ENCODE measurements at regions not wholly inside any gene's neighbourhood (a gene's known extent, or its start where the extent isn't known, plus 50 kb on each side); places are given as distances from the start of the nearest gene placed in this dataset.

DNA sequence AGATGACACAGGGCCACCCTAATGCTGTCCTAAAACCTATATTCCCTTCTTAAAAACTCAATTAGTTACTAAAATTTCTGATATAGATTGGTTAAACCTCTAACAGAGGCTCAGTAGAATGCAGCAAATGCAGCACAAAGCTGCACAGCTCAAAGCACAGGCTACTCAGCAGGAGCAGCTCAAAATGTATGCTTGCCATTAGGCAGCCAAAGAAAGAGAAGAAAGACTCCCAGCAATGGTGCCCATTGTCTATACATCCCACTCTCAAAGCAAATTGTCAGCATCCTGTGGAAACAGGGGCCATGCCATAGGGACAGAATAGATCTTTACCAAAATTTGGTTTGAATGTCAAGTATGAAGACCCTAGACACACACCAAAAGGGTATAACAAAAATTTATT, 73.5 kb downstream of the TFPI2 start:
- H2AFZ ChIP-seq (ENCODE audit: low read length) = no peak overlapping the region
- TF ChIP-seq EZH2 (IDR thresholded peaks at IDR 0.05; ENCODE audit: borderline replicate concordance, low read length) (no peak), CTCF (IDR thresholded peaks at IDR 0.05; ENCODE audit: low read length) (no peak)
- no peak overlapping the region for H3K9ac ChIP-seq (ENCODE audit: low read length)

GRCh38 chr7:93813514-93813913, 77.0 kb downstream of the TFPI2 start:
- Histone ChIP-seq H3K27ac (ENCODE audit: low read depth, low read length, poor library complexity, severe bottlenecking) (no peak overlapping the region), H3F3A (ENCODE audit: insufficient read depth, low read length) (no peaks in the 10 kb centered on the region), H3K9ac (ENCODE audit: low read length) (no peak overlapping the region), H3K4me2 (ENCODE audit: low read length) (no peak overlapping the region), H4K20me1 (ENCODE audit: insufficient read depth, low read length) (no peaks in the 10 kb centered on the region), H3K36me3 (ENCODE audit: insufficient read depth, low read length) (no peaks in the 10 kb centered on the region), H3K79me2 (ENCODE audit: insufficient read depth, low read length) (no peaks in the 10 kb centered on the region), H2AFZ (ENCODE audit: low read length) (no peak overlapping the region), H3K4me3 (ENCODE audit: low read depth, low read length, poor library complexity, severe bottlenecking) (no peak overlapping the region), H3K4me1 (ENCODE audit: insufficient read depth, low read length, severe bottlenecking) (no peaks in the 10 kb centered on the region), H3K9me3 (ENCODE audit: low read length) (no peaks in the 10 kb centered on the region), H3K27me3 (ENCODE audit: insufficient read depth, low read length) (no peaks in the 10 kb centered on the region), H3K9me2 (ENCODE audit: low read depth, low read length) (no peaks in the 10 kb centered on the region)
- TF ChIP-seq EZH2 (IDR thresholded peaks at IDR 0.05; ENCODE audit: borderline replicate concordance, low read length) = no peak
- no peak for TF ChIP-seq CTCF (IDR thresholded peaks at IDR 0.05; ENCODE audit: low read length)

More for the DNA sequence above, 73.5 kb downstream of the TFPI2 start:
- H3K4me3 ChIP-seq (ENCODE audit: low read depth, low read length, poor library complexity, severe bottlenecking) = no peak overlapping the region
- no peaks in the 10 kb centered on the region for H3K27me3 ChIP-seq (ENCODE audit: insufficient read depth, low read length)
- no peaks in the 10 kb centered on the region for H3K36me3 ChIP-seq (ENCODE audit: insufficient read depth, low read length)
- no peaks in the 10 kb centered on the region for H3K4me1 ChIP-seq (ENCODE audit: insufficient read depth, low read length, severe bottlenecking)
- no peak overlapping the region for H3K27ac ChIP-seq (ENCODE audit: low read depth, low read length, poor library complexity, severe bottlenecking)
- H3K4me2 ChIP-seq (ENCODE audit: low read length) = no peak overlapping the region
- no peaks in the 10 kb centered on the region for H4K20me1 ChIP-seq (ENCODE audit: insufficient read depth, low read length)
- H3F3A ChIP-seq (ENCODE audit: insufficient read depth, low read length) = no peaks in the 10 kb centered on the region
- no peaks in the 10 kb centered on the region for H3K9me3 ChIP-seq (ENCODE audit: low read length)
- no peaks in the 10 kb centered on the region for H3K9me2 ChIP-seq (ENCODE audit: low read depth, low read length)
- H3K79me2 ChIP-seq (ENCODE audit: insufficient read depth, low read length) = no peaks in the 10 kb centered on the region

DNA sequence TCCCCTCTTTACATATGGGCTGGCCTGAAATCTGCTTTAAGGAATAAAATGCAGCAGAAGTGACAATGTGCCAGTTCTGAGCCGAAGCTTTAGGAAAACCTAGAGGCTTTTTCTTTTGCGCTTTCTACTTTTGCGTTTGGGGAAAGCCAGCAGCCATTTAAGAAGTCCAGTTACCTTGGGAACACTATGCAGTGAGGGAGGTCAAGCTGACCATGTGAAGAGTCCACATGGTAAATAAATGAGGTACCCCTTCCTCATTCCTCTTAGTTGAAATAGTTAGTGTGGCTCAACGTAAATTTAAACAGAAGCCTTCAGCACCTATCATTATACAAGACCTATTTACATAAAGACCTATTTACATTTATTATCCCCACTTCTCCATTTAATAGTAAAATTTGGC, 78.5 kb downstream of the TFPI2 start:
- H3K4me1 ChIP-seq (ENCODE audit: insufficient read depth, low read length, severe bottlenecking) = no peaks in the 10 kb centered on the region
- no peak overlapping the region for H3K27ac ChIP-seq (ENCODE audit: low read depth, low read length, poor library complexity, severe bottlenecking)
- no peak overlapping the region for H3K4me3 ChIP-seq (ENCODE audit: low read depth, low read length, poor library complexity, severe bottlenecking)
- no peaks in the 10 kb centered on the region for H3K27me3 ChIP-seq (ENCODE audit: insufficient read depth, low read length)
- no peaks in the 10 kb centered on the region for H4K20me1 ChIP-seq (ENCODE audit: insufficient read depth, low read length)
- H3K9ac ChIP-seq (ENCODE audit: low read length) = no peak overlapping the region
- TF ChIP-seq EZH2 (IDR thresholded peaks at IDR 0.05; ENCODE audit: borderline replicate concordance, low read length) (no peak), CTCF (IDR thresholded peaks at IDR 0.05; ENCODE audit: low read length) (no peak)
- H3K36me3 ChIP-seq (ENCODE audit: insufficient read depth, low read length) = no peaks in the 10 kb centered on the region
- no peaks in the 10 kb centered on the region for H3K79me2 ChIP-seq (ENCODE audit: insufficient read depth, low read length)
- no peaks in the 10 kb centered on the region for H3K9me2 ChIP-seq (ENCODE audit: low read depth, low read length)
- H3F3A ChIP-seq (ENCODE audit: insufficient read depth, low read length) = no peaks in the 10 kb centered on the region
- no peak overlapping the region for H3K4me2 ChIP-seq (ENCODE audit: low read length)
- no peaks in the 10 kb centered on the region for H3K9me3 ChIP-seq (ENCODE audit: low read length)
- no peak overlapping the region for H2AFZ ChIP-seq (ENCODE audit: low read length)
